ENCODE measurements at regions not wholly inside any gene's neighbourhood (a gene's known extent, or its start where the extent isn't known, plus 50 kb on each side); places are given as distances from the start of the nearest gene placed in this dataset.

- TF ChIP-seq ZBTB33 (IDR thresholded peaks at IDR 0.05) = no peak
- TF ChIP-seq MAX (IDR thresholded peaks at IDR 0.05) = no peak
- no peak for TF ChIP-seq TAF1 (conservative IDR thresholded peaks at IDR 0.05)
- TF ChIP-seq ATF3 (IDR thresholded peaks at IDR 0.05) = no peak
- no peak for TF ChIP-seq NR2F2 (IDR thresholded peaks at IDR 0.05)
- no peak for TF ChIP-seq FOXA1 (IDR thresholded peaks at IDR 0.05)
- TF ChIP-seq JUND (IDR thresholded peaks at IDR 0.05) = no peak
Observed at GRCh38 chr15:47983533-47983932, 137.3 kb upstream of the SLC24A5 start (continued).

GRCh38 chr15:47985568-47985967 is 135.2 kb upstream of the SLC24A5 start:
- Histone ChIP-seq H3K4me3 (ENCODE audit: low read depth in 1 of 3, low read length in 3 of 3) (no peak overlapping the region), H3K4me1 (ENCODE audit: control insufficient read depth in 4 of 4, insufficient read depth in 4 of 4, low read length in 3 of 4) (no peaks in the 10 kb centered on the region), H3K27me3 (ENCODE audit: control insufficient read depth in 4 of 4, insufficient read depth in 4 of 4, low read length in 3 of 4) (no peaks in the 10 kb centered on the region), H3K9ac (ENCODE audit: low read depth in 1 of 2, low read length in 2 of 2) (no peak overlapping the region), H3K27ac (ENCODE audit: low read depth in 1 of 2, low read length in 2 of 2) (no peak overlapping the region), H3K9me3 (ENCODE audit: control insufficient read depth in 4 of 4, low read length in 3 of 4) (no peaks in the 10 kb centered on the region), H3K36me3 (ENCODE audit: control insufficient read depth in 4 of 4, insufficient read depth in 3 of 4, low read depth in 1 of 4, low read length in 3 of 4) (no peaks in the 10 kb centered on the region)
- no peak for TF ChIP-seq YY1 (IDR thresholded peaks at IDR 0.05)
- TF ChIP-seq RAD21 (IDR thresholded peaks at IDR 0.05) = no peak
- no peak for TF ChIP-seq GABPA (IDR thresholded peaks at IDR 0.05 in 1 of 2, conservative IDR thresholded peaks at IDR 0.05 in 1 of 2)
- TF ChIP-seq FOXA2 (IDR thresholded peaks at IDR 0.05) = no peak
- TF ChIP-seq HNF4G (IDR thresholded peaks at IDR 0.05) = no peak
- no peak for TF ChIP-seq EGR1 (IDR thresholded peaks at IDR 0.05; ENCODE audit: low read depth in 2 of 2)
- no peak for TF ChIP-seq CTCF (IDR thresholded peaks at IDR 0.05; ENCODE audit: low read depth, low read length, missing input control)
- no peak for TF ChIP-seq RXRA (IDR thresholded peaks at IDR 0.05)
- no peak for DNase-seq (ENCODE audit: low spot score)
- 77% methylated on average over 4 of the region's 4 CpGs for WGBS

GRCh38 chr15:47987461-47987860 is 133.3 kb upstream of the SLC24A5 start:
- H3K9ac ChIP-seq (ENCODE audit: low read depth in 1 of 2, low read length in 2 of 2) = no peak overlapping the region
- no peaks in the 10 kb centered on the region for H3K27me3 ChIP-seq (ENCODE audit: control insufficient read depth in 4 of 4, insufficient read depth in 4 of 4, low read length in 3 of 4)
- no peaks in the 10 kb centered on the region for H3K9me3 ChIP-seq (ENCODE audit: control insufficient read depth in 4 of 4, low read length in 3 of 4)
- H3K27ac ChIP-seq (ENCODE audit: low read depth in 1 of 2, low read length in 2 of 2) = no peak overlapping the region
- no peaks in the 10 kb centered on the region for H3K4me1 ChIP-seq (ENCODE audit: control insufficient read depth in 4 of 4, insufficient read depth in 4 of 4, low read length in 3 of 4)
- no peak for DNase-seq (ENCODE audit: low spot score)
- no peak overlapping the region for H3K4me3 ChIP-seq (ENCODE audit: low read depth in 1 of 3, low read length in 3 of 3)
- no peaks in the 10 kb centered on the region for H3K36me3 ChIP-seq (ENCODE audit: control insufficient read depth in 4 of 4, insufficient read depth in 3 of 4, low read depth in 1 of 4, low read length in 3 of 4)
- 53% methylated on average over 4 of the region's 4 CpGs for WGBS
- TF ChIP-seq FOXA1 (IDR thresholded peaks at IDR 0.05) (no peak), GABPA (IDR thresholded peaks at IDR 0.05 in 1 of 2, conservative IDR thresholded peaks at IDR 0.05 in 1 of 2) (no peak), NR2F2 (IDR thresholded peaks at IDR 0.05) (no peak), JUND (IDR thresholded peaks at IDR 0.05) (no peak), CTCF (IDR thresholded peaks at IDR 0.05; ENCODE audit: low read depth, low read length, missing input control) (no peak), HNF4A (conservative IDR thresholded peaks at IDR 0.05) (no peak), SP1 (IDR thresholded peaks at IDR 0.05) (no peak), EGR1 (IDR thresholded peaks at IDR 0.05; ENCODE audit: low read depth in 2 of 2) (no peak), REST (IDR thresholded peaks at IDR 0.05) (no peak), RXRA (IDR thresholded peaks at IDR 0.05) (no peak), ZBTB33 (IDR thresholded peaks at IDR 0.05) (no peak), FOXA2 (IDR thresholded peaks at IDR 0.05) (no peak), YY1 (IDR thresholded peaks at IDR 0.05) (no peak), ATF3 (IDR thresholded peaks at IDR 0.05) (no peak)

All from liver (tissue), 8 donors.